ENCODE measurements at regions not wholly inside any gene's neighbourhood (a gene's known extent, or its start where the extent isn't known, plus 50 kb on each side); places are given as distances from the start of the nearest gene placed in this dataset.

GRCh38 chr18:30743033-30743432, 299.5 kb downstream of the DSC3 start:
- TF ChIP-seq POLR2AphosphoS5 (IDR thresholded peaks at IDR 0.05; ENCODE audit: low read depth, low read length) (no peak), CTCF (IDR thresholded peaks at IDR 0.05) (no peak), TCF7L2 (IDR thresholded peaks at IDR 0.05; ENCODE audit: low read depth, low read length) (no peak), SIN3A (IDR thresholded peaks at IDR 0.05; ENCODE audit: borderline replicate concordance, insufficient read depth, low read depth, low read length) (no peak), REST (IDR thresholded peaks at IDR 0.05; ENCODE audit: insufficient read depth in 1 of 2, low read depth in 2 of 2, low read length in 1 of 2) (no peak)

All from Panc1 (cell line).